Adrenal gland (tissue), 5 donors: ENCODE measurements at regions not wholly inside any gene's neighbourhood (a gene's known extent, or its start where the extent isn't known, plus 50 kb on each side); places are given as distances from the start of the nearest gene placed in this dataset.

Experiments
- CTCF ChIP-seq, 6 experiments: fragments of 450-650 bp in 4 of 6; fragments of 200-600 bp in 2 of 6; sonication (generic) in 1 of 6; IDR thresholded peaks; 1 replicate in 5 of 6; 2 replicates in 1 of 6; pipeline versions ENCODE4 v1.5.1 to v1.8.0; 2016 to 2021; ENCODE audit warnings: antibody characterized with exemption in 6 of 6, mild to moderate bottlenecking in 2 of 6, moderate library complexity in 1 of 6
- POLR2A ChIP-seq, 2 donors: fragments of 450-650 bp; IDR thresholded peaks; one replicate each; pipeline ENCODE4 v1.6.1; 2017; ENCODE audit warnings: antibody characterized with exemption in 2 of 2, mild to moderate bottlenecking in 2 of 2, moderate library complexity in 1 of 2
- donor health status: DM: no; HTN: no; CAD: no.

GRCh38 chr1:66426239-66426853 lies 107.6 kb upstream of the SGIP1 start:
- TF ChIP-seq POLR2A (IDR thresholded peaks at IDR 0.05) = no peak
- no peak for TF ChIP-seq CTCF (IDR thresholded peaks at IDR 0.05)
